GM20431 (cell line): ENCODE measurements at regions not wholly inside any gene's neighbourhood (a gene's known extent, or its start where the extent isn't known, plus 50 kb on each side); places are given as distances from the start of the nearest gene placed in this dataset.
"Not testable (repeated sequence)": the region's sequence is repeated elsewhere in the genome, so short reads cannot be mapped to it uniquely, and the experiment has no call there.

Experiments
- in situ Hi-C: fragments of 300-500 bp; cut with MseI, MboI; formaldehyde crosslinking; loops from one replicate; pipeline ENCODE4 v1.15.0; 2020; ENCODE audit warnings: low sequenced_read_pairs; ENCODE audit not compliant: unreplicated experiment

DNA sequence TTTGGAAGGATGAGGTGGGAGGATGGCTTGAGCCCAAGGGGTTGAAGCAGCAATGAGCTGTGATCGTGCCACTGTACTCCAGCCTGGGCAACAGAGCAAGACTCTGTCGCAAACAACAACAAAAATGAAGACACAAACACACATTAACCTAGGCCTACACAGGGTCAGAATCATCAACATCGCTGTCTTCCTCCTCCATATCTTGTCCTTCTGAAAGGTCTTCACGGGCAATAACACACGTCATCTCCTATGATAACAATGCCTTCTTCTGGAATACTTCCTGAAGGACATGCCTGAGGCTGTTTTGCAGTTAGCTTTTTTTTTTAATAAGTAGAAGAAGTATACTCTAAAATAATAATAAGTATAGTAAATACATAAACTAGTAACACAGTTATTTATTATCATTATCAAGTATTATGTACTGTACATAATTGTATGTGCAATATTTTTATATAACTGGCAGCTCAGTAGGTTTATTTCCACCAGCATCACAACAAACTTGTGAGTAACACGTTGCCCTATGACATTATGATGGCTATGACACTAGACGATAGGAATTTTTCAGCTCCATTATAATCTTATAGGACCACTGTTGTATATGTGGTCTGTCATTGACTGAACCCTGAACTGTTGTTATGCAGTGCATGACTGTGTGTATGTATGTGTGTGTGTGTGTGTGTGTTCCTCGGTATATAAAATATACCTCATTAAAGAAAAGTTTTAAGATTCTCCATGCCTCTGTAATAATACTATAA, 69.2 kb upstream of the MAML3 start:
- in situ Hi-C loops = no loop called here

DNA sequence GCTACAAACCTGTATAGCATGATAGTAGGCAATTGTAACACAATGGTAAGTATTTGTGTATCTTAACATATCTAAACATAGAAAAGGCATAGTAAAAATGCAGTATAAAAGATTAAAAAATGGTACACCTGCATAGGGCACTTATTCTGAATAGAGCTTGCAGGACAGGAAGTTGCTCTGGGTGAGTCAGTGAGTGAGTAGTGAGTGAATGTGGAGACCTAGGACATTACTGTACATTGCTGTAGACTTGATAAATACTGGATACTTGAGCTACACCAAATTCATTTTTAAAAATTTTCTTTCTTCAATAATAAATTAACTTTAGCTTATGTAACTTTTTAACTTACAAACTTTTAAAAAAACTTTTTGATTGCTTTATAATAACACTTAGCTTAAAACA, 68.2 kb upstream of the MAML3 start:
- in situ Hi-C loops = no loop called here

DNA sequence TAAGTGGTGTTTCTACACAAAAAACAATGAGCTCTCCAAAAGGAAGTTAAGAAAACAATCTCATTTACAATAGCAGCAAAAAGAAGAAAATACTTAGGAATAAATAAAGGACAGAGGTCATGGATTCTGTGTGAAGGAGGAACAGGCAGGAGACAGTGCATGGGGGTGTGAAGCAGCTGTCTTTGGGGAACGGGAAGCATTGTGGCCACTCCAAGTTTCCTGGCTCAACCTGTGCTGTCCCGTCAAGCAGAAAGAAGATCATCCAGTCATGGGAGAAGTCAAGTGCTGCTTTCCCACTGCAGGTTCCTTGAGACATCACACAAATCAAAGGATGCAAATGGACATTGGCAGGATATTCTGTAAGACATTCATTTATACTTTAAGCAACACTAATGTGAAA, 66.1 kb upstream of the MAML3 start:
- in situ Hi-C loops = no loop called here

DNA sequence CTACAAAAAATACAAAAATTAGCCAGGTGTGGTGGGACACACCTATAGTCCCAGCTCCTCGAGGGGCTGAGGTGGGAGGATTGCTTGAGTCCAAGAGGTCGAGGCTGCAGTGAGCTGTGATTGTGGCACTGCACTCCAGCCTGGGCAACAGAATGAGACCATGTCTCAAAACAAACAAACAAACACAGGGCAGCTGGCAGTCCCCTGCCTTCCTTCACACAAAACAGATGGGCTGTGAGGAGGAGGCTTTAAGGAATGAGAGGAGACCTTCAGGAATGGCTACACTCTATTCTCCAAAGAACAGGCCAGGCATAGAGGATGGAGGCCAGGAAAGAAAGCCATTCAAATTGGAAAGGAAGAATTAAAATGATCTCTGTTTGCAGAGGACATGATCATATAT, 65.6 kb upstream of the MAML3 start:
- in situ Hi-C loops = no loop called here

DNA sequence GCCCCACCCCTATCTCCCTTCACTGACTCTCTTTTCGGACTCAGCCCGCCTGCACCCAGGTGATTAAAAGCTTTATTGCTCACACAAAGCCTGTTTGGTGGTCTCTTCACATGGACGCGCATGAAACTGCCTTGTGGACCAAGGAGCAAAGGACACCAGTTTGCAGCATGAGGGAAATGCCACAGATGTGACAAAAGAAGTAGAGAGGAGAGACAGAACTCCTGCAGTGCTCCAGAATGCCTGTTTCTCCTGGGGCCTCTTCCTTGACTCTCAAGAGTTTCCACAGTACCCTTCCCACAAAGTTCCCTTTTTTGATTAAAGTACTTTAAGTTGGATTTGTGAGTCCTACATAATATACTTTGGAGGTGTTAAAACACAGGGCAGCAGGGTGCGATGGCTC, 65.1 kb upstream of the MAML3 start:
- in situ Hi-C loops = not testable (repeated sequence)

DNA sequence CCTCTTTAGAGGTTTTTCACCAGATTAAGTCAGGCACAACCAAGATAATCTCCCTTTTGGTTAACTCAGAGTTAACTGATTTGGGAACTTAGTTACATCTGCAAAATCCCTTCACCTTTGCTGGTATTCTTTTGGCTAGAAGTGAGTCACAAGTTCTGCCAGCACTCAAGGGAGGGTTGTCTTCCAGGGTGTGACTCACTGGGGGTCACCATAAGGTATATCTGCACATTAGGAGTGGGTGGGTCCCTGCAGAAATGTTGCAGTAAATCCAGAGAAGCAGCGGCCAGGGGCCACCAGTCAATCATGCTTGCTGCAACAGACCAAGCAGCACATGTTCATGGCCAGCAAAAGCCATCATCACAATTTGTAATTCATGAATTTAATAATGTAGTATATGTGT, 59.8 kb upstream of the MAML3 start:
- in situ Hi-C loops = no loop called here

DNA sequence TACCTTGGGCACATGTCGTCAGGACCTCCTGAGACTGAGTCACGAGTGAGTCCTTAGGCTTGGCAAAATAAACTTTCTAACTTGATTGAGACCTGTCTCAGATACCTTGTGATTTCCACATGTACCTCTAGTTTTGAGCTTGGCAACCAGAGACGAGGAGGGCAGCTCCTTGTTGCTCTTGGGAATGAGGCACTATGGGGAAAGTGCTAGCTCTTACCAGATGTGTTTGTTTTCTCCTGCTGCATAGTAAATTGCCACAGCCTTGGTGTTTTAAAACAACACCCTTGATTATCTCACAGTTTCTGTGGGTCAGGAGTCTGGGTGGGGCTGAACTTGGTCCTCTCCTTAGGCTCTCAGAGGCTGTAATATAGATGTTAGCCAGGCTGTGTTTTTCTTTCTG, 59.1 kb upstream of the MAML3 start:
- in situ Hi-C loops = no loop called here

DNA sequence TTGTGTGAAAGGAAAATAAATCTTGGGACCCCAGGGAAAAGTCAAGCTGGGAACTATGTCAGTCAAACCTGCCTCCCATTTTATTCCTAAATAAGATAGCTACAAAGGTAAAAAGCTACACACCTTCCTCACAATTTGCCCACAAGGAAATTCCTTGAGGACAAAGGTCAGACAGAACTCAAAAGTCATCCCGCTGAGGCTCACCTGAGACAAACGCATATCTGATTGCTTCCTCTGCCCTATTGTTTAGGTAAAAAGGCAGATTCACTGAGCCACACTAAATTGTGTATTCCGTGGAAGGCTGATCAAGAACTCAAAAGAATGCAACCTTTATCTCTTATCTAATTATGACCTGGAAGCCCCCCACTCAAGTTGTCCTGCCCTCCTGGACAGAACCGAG, 58.7 kb upstream of the MAML3 start:
- in situ Hi-C loops = no loop called here

DNA sequence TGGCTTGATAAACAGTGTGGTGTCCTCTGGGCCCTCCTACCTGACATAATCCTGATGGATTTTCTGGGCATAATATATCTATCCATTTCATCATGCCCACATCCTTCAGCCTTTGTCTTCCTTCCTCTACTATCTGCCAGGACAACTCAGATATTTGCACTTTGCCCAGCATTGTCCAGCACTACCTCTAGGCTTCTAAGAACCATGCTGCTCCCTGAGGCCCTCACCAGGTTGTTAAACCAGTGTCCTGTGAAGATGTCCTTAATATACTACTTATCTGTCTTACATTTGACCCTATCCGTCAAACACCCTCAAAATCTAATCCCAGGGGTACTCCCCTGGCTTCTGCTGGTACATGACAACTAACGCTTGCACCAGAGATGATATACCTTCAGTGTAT, 58.2 kb upstream of the MAML3 start:
- in situ Hi-C loops = no loop called here

DNA sequence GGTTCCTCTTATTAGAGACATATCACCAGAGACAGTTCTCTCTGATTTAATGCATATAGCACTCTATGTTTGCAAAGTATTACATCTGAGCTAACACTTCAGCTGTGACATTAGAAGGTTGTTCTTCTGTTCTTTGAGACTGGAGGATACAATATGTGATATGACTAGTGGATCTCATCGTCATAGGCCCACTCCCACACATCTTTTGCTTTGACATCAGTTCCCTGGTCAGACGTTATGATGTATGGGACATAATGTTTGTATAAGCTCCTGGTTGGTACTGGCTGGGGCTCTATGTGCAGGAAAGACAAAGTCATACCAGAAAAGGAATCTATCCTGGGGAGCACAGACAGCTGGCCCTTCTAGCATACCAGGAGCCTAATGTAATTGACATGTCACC, 57.7 kb upstream of the MAML3 start:
- in situ Hi-C loops = no loop called here

DNA sequence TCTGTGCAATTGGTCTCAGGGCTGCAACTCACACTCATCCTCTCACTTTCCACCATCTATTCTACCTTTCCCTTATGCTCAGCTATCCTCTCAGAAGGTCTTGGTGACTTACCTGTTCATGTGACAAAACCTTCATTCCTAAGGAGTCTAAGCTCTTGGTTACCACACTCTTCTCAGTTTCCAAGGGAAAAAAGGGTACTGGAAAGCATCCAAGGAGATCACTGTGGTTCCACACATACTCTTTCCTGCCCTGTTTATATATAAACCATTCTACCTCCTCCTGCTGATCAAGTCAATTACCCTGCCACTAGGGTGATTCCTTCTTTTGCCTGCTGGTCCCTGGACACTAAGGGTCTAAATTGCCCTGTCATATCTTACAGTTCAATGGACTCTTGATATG, 57.2 kb upstream of the MAML3 start:
- in situ Hi-C loops = no loop called here

DNA sequence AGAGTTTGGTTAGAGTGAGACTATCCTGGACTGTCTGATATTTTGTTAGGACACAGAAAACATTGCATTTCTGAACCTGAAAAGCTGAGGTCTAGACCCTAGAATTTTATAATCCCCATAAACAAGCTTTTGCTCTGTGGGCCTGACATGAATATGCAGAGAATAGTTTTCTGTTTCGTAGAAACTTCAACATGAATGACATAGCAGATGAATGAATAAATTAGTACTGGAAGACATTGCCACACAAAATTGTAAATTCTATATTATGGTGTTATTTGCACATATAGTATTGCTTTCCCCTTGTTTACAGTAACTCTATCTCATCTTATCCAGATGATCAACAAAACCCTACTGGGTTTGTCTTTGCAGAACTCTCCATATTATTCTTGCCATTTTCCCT, 54.9 kb upstream of the MAML3 start:
- in situ Hi-C loops = no loop called here
